ENCODE measurements at regions not wholly inside any gene's neighbourhood (a gene's known extent, or its start where the extent isn't known, plus 50 kb on each side); places are given as distances from the start of the nearest gene placed in this dataset.

DNA sequence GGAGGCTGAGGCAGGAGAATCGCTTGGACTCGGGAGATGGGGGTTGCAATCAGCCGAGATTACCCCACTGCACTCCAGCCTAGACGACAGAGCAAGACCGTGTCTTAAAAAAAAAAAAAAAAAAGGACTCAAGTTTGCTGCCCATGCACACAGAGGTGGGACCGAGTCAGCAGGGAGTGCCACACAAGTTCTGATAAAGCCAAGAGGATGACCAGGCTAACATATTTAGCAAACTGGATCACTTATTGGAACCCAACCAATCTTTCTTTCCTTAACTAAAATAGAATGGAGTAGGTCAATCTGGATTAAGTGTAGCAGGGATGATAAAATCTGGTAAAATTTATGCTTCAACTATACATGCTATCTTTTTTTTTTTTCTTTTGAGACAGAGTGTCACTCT, 190.4 kb upstream of the FOXN3 start:
- no peak for DNase-seq (ENCODE audit: low read depth in 2 of 2)

DNA sequence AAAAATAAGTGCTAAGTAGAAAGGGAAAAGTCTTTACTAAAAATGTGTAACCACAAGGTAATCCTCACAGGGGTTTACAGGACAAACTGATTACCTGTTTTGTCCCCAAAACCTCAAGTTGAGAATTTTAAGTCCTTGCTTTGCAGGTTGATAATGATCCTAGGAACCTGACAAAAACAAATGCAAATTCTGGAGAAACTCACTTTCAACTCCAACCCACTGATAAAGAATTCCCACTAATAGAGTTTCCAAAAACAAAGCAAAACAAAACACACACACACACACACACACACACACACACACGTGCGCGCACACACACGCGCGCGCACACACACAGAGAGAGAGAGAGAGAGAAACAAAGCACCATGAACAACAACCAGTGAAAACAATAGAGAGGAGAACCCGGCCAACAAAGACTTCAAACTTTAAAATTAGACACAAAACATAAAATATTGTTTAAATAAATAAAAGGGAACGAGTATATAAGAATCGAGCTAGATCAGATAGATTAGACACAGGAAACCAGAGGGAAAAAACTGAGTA, 187.0 kb upstream of the FOXN3 start:
- no peak for DNase-seq (ENCODE audit: low read depth in 2 of 2)

DNA sequence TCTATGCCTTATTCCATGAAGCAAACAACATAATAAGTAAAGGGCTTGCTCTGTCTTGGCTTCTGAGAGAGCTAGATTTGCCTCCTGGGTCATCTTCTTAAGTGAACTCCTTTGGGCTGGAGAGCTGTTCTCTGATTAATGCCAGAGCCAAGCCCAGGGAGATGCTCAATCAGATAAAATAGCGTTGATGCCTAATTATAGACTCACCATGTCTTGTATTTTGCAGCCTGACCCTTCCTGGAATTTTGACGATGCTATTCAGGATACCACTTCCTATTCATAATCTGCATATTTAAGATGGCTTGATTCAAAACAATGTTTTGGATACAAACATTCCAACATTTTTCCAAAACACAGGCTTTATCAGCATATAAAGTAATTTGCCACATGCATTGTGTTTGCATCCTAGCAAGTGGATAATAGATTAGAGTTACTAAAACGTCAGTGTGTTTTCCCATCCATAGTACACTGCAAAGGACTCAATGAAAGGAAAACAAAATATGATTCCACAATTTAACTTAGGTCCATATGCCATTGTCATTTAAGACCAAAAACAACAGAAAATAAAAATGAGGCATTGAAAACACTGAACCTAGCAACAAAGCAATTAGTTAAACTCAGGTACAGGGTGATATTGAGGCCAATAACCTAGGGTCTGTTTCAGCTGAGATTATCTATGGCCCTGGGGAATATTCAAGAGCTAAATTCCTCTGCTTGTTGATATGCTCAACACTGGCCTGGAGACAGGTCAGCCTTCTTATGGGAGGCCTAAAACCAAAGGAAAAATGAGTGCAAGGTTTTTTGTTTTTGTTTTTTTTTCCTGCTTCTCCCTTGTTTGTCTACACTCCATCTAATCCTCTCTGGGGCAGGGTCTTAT, 184.2 kb upstream of the FOXN3 start:
- DNase-seq (ENCODE audit: low read depth in 2 of 2): no peak

DNA sequence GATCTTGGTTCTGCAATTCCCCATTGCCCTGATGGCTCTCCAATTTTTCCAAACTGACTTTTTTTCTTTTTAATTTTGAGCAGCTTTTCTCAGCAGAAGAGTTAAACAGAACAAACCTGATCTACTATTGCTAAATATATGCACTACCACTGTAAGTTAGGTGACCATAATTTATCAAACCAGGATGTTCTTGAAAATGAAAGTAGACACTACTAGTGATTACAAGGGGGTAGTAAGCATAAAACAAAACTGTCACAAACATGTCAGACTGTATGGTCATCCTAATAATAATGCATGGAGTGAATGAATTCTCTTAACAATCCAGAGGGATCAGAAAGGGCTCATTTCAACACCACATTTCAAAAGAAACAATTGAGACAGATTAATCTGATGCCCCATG, 183.0 kb upstream of the FOXN3 start:
- no peak for DNase-seq (ENCODE audit: low read depth in 2 of 2)

DNA sequence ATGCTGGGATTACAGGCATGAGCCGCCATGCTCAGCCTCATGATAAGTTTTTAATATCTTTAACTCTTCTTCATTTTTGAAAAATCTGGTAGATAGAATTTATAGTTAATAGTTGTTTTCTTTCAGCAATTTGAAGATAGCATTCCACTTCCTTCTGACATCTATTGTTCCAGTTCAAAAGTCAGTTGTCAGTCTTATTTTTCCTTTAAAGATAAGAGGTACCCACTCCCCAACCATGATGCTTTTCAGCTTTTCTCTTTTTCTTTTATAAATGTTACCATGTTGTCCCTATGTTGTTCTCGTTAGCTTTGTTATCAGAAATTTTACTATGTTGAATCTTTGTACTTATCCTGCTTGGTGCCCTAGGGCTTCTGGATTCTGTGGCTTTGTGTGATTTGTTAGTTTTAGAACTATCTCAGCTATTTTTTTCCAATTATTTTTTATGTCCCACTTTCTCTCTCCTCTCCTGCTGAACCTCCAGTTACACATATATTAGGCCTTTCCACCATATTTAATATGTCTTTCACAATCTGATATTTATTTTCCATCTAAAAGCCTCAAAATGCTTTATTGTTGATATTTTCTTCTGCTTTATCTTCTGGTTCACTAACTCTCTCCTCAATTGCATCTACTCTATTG, 181.6 kb upstream of the FOXN3 start:
- no peak for DNase-seq (ENCODE audit: low read depth in 2 of 2)

DNA sequence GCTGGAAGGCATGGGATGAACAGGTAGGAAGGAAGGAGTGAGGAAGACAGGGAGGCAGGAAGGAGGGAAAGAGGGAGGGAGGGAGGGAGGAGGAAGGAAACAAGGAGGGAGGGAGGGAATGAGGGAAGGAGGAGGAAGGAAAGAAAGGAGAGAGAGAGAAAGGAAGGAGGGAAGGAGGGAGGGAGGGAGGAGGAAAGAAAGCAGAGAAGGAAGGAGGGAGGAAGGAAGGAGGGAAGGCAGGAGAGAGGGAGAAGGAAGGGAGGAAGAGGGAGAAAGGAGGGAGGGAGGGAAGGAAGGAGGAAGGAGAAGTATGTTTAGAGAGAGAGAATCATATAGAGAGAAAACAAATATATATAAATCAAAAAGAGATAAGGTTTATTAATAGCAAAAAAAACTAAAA, 175.9 kb upstream of the FOXN3 start:
- no peak for DNase-seq (ENCODE audit: low read depth in 2 of 2)

DNA sequence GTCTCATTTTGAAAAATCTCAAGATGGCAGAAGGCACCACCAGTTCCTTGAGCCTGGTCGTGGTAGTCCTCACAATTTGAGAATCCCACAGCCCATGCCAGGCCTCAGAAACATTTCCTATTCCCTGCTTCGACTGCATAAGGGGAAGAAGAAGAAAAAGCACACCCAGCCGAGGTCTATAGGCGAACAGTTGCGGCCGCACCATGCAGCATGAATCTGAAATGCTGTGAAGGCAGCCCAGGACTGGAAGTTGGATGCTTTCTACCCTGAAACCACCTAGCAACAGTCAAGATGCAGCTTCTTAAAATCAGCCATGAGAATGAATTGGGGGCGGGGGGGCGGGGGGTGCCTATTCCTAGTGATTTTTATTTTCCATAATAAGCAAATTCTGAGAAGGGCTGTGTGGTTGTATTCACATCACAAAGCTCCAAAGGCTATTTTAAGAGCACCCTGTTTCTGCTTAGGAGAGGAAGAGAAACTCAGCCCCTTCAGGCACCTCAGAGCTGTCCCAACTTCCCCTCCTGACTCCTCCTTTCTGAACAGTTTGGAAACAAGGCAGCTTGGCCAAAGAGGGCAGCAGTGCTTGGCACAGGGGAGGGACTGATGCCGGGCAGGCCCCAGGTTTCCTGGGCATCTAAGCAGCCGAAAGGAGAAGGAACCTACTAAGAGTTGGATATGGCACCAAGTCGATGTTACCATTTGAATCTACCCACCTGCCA, 172.5 kb upstream of the FOXN3 start:
- no peak for DNase-seq (ENCODE audit: low read depth in 2 of 2)

DNA sequence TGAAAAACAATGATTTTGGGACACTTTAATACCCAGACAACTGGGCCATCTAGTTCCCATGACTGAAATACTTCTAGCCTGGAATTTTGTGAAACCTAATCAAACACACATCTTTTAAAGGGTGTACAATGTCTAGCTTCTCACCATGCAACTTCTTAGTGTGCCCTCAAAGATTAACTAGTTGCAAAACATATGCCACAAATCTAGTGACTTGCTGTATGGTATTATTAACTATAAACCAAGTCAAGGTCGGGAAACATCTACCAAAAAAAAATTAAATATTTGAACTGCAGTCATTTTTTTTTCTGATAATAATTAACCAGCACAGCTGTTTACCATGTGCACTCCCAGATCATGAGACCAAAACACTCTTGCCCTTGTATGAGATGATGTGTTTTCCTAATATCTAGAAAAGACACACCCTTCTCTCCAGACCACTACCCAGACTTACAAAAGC, 171.8 kb upstream of the FOXN3 start:
- DNase-seq (ENCODE audit: low read depth in 2 of 2): no peak

DNA sequence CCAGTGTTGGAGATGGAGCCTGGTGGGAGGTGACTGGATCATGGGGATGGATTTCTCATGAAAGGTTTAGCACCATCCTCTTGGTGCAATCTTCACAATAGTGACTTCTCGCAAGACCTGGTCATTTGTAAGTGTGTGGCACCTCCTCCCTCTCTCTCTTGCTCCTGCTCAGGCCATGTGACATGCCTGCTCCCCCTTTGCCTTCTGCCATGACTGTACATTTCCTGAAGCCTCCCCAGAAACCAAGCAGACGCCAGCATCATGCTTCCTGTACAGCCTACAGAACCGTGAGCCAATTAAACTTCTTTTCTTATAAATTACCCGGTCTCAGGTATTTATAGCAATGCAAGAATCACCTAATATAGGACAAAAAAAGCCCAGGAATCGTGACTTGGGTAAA, 171.0 kb upstream of the FOXN3 start:
- DNase-seq (ENCODE audit: low read depth in 2 of 2): no peak

DNA sequence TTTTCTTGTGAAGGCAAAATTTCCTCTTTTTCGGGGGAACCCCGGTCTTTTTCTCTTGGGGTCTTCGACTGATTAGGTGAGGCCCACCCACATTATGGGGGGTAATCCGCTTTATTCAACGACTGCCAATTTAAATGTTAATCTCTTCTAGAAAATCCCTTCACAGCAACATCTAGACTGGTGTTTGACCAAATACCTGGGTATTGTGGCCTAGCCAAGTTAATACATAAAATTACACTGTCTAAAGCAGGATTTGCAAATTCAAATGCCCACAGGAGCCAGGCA, 170.0 kb upstream of the FOXN3 start:
- no peak for DNase-seq (ENCODE audit: low read depth in 2 of 2)

DNA sequence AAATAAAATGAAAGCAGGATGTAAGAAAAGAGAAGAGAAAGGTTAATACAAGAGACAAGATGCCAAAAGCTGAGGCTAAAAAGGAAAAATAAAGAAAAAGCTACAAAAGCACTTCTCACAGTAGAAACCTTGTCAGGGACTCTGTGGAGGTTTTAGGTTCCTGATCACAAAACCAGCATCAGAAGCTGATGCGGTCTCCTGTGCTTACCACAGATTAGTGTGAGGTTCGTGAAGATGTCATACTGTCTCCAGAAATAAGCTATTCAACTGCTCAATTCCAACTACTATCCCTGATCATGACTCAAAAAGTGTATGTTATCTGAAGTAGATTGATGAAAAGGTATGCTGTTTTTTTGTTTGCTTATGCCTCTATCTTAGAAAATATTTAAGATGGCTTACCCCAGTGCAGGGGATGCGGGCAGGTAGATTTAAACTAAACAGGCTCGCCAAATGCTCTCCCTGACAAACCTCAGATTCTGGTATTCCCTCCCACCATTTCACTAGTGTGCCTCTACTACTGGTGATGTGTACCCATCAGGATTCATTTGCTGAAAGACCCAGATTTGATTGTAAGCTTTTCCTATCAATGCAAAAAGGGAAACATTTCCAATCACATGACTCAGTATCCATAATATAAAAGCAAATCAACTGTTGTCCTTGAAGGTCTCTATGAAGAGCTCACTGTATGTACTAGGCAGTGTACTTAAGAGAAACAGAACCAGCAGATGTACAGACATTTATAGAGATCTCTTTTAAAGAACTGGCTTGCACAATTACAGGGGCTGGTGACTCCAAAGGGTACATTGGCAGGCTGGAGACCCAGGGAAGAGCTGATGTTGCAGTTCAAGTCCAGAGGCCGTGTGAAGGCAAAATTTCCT, 169.5 kb upstream of the FOXN3 start:
- DNase-seq (ENCODE audit: low read depth in 2 of 2): no peak

DNA sequence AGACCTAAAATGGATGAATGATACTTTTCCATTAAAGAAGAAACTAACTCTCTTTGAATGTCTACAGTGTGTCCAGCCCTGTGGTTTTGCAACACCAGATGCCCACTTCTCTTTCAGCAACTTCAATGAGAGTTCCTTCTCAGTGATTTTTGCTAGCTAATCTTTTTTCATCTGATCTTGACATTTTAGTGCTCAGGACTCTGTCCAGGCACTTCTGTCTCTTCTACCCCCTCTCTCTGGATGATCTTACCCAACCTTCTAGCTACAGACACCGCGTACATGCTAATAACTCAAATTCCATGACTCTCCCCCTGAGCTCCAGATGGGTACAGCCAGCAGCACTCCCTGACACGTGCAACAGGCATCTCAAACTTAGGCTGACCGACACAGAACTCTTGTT, 161.1 kb upstream of the FOXN3 start:
- DNase-seq (ENCODE audit: low read depth in 2 of 2): no peak

DNA sequence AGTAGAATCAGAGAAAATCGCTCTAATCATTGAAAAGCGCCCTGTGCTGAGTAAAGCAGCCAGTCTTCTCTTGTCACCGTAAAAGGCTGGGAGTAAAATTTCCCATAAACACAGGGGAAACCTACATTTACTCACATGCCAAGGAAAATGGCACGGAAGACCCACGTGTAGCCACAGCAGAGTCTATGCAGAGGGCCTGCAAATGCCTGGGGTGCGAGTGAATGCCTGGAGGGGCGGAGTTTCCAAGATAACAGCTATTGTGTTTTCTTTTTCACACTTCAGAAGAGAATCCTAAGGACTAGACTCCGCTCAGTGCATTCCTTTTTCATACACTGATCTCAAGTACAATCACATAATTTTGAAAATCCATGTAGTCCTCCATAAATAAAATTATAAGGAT, 159.9 kb upstream of the FOXN3 start:
- DNase-seq (ENCODE audit: low read depth in 2 of 2): no peak

DNA sequence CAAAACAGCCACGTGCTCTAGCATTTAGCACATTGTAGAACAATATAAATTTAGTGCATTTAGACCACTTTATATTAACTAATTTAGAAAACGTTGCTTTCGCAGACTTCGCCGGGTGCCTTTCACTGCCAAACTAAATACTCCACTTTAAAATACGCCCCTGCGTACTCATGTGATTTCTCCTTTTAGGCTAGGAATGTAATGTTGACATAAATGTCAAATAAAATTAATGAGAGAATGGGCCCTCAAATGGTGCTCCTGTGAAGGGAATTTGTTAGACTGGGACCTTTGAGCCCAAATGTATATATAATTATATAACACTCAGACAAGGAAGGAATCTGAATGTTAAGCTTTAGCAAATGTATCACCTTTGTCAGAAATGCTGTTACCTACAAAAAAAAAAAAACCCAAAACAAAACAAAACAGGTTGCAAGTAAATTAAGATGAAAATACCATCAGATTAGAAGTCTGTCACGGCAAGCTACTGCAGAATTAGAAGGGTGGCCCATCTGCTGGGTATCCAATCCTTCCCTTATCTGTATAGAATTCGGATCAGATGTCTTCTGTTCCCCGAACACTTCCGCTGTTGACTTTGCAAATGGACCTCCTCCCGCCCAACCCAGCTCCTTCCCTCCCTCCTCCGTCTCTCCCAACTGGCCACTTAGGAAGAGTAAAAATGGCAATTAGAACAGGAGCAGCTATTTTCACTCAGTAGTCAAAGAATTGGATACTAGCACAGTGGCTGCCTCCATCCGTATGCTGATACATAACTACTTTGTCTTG, 159.3 kb upstream of the FOXN3 start:
- no peak for DNase-seq (ENCODE audit: low read depth in 2 of 2)

DNA sequence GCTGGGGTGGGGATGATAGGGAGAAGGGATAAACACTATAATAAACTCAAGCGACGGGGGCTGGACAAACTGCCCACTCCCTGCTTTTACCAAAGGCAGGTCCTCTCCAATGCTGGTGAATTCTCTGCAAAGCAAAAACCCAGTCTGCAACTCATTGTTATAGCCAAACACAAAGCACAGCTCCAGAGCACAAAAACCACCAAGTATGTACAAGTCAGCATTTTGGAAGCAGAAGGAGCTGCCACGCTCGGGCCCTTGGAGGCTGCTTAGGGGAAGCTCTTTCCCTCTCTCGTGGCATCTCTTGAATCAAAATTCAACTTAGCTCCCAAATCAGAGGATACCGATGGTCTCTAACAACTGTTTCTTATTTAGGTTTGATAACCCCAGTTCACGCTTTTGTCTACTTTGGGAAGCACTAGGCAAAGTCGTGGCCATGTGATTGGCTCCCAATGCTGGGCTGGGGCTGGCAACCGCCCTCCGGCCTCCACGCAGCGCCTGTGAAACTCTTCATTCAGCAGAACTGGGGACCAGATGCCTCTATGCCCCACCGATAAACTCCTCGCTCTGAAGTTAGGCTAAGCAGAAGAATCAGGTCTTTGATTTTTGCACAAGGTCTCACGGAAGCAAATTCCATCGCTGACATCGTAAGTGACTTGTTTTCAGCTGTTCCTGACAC, 158.5 kb upstream of the FOXN3 start:
- no peak for DNase-seq (ENCODE audit: low read depth in 2 of 2)

DNA sequence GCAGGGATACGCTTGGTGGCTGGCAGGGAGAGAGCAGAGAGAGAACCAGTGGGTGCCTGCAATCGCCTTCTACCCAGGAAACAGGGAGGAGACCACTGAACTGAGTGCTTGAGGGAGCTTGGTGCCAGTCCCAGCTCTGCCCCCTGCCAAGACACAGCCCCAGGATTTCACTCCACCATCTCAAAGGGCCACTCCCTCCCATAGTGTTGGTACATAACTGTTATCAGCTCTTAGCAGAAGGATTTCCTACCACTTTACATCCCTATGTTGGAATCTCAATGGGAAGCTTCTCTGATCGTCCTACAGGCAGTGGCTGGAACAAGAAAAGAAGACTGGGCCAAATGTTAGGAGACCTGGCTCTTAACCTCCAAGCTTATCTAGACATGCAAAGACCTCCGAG, 157.4 kb upstream of the FOXN3 start:
- DNase-seq (ENCODE audit: low read depth in 2 of 2): no peak

DNA sequence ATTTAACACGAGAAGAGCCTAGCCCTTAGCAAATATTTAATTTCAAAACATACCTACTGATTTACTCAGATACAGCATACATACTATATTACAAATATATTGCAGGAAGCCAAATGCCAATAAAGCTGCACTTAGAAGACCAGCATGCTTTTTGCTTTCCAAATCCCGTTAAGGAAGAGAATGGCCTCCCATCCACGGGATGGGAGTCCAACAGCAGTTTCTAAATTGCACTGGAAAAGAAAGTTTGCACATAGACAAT, 156.3 kb upstream of the FOXN3 start:
- DNase-seq (ENCODE audit: low read depth in 2 of 2): no peak

DNA sequence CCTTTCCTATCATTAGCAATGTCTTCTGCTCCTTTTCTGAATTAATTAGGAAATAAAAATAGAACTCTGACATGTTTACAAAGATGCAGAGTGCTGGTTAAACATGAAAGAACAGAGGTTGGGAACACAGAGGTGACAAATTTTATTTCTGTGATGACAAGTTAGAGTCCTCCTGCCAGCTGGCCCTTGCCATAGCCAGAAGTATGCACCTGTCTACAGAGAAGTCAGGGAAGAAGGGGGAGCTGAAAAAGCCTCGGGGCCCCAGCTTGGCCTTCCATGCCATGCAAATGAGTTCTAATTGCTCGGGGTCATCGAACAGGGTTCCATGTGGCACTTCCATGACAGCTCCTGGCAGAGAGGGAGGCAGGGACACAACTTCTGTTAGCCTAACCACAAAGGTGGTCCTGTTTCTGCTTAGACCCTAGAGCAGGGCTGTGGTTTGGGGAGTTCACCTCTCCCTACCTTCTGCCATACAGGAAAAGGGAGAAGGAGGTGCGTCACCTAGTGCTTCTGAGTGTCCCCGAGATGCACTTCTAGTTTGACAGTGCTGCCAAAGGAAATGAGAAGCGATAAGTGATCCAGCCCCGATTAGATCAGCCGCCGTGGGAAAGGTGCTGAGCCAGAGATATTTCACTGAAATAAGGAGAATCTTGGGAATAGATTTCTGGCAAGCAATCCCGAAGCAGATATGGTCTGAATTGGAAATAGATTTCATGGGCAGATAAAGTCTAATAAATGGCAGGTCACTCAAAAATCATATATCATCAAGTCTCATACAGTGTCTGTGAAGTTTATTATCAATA, 155.8 kb upstream of the FOXN3 start:
- no peak for DNase-seq (ENCODE audit: low read depth in 2 of 2)

DNA sequence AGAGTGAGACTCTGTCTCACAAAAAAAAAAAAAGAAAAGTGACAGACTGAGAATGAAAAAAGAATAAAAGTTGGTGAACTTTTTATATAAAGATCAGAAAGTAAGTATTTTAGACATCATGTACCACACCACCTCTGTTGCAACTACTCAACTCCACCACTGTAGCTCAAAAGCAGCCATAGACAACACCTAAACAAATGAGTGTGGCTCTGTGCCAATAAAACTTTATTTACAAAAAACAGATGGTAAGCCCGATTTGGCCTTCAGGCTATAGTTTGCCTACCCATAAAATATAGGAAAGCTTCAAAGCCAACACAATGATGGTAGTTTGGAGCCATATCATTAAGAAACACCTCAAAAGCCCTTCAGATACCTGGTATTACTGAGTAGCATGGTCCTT, 154.5 kb upstream of the FOXN3 start:
- DNase-seq (ENCODE audit: low read depth in 2 of 2): no peak
